Inflammatory macrophage treated with lipopolysaccharide for 1 hour (primary cell): ENCODE measurements at regions not wholly inside any gene's neighbourhood (a gene's known extent, or its start where the extent isn't known, plus 50 kb on each side); places are given as distances from the start of the nearest gene placed in this dataset.
"Not testable (repeated sequence)": the region's sequence is repeated elsewhere in the genome, so short reads cannot be mapped to it uniquely, and the experiment has no call there.

Experiments used
- DNase-seq, 2 donors: peaks; one replicate each; pipeline ENCODE4 v3.0.0-alpha.2; 2020 to 2022

DNA sequence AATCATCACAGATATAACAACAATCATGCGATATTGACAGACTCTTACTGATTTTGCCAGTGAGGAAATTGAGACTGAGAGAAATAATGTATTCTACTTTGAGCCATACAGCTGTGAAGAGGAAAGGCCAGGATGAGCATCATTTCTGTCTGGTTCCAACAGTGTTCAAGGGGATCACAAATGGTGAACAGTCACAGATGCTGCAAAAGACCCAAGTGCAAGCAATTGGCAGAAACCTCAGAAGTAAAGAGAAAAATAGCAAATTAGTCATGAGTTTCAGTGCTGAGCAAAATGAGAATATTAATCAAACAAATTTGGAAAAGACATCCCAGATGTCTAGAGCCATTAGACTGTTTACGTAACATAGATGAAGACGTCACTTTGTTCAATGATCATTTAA, 114.1 kb downstream of the RAB38 start:
- DNase-seq, result no peak

DNA sequence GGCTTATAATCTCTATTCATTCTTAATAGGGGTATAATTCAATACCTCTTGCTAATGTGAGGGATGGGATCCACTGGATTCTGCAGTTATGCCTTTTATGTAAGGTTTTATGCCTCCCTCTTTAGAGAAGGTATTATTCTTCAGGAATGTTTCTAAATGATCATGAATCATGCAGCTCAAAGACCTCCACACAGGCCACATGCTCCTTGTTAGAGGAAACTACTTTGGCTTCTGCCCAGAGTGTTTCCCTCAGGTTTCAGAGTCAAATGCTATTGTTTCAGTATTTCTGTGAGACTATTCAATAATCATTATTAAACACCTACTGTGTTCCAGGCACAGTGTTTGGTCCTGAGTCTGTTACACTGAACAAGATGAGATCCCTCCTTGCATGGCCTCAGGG, 115.9 kb downstream of the RAB38 start:
- no peak for DNase-seq

DNA sequence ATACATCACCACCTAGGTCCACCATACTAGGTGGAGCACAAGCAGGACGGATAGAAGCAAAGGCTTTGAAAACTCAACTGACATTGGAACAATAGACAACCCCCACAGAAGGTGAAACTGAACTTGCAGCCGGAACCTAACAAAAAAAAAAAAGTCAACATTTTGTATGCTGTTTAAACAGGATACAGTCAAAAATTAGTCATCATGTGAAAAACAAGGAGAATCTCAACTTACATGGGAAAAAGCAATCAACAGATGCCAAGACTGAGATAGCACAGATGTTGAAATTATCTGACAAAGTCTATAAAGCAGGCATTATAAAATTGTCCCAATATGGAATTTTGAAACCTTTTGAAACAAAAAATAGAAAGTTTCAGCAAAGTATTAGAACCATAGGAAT, 123.8 kb downstream of the RAB38 start:
- no peak for DNase-seq

DNA sequence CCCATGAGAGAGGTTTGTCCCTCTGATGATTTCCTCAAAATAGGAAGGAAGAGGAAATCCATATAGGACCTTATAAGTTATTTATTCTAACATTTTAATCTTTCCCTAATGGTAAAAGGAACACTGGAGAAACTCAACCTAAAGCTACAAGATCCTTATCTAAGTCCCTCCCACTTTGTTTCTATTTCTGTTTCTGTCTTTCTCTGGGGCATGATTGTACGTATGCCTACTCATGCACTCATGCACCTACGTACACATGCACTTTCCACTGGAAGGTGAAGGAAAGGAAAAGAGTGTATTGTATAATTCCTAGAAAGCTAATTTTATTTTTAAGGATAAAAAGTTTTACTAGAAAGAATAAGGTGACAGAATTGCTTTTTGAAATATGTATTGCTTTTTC, 125.0 kb downstream of the RAB38 start:
- no peak for DNase-seq

DNA sequence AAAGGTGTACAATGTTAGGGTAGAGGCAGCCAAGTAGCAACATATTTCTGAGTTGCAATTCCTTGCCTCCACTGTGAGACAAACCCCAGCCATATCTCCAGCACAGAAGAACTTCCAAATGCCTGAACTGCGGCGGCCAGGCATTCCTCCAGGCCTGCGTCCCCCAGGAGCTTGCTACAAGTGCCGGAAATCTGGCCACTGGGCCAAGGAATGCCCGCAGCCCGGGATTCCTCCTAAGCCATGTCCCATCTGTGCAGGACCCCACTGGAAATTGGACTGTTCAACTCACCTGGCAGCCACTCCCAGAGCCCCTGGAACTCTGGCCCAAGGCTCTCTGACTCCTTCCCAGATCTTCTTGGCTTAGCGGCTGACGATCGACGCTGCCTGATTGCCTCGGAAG, 130.0 kb downstream of the RAB38 start:
- DNase-seq, result not testable (repeated sequence)

DNA sequence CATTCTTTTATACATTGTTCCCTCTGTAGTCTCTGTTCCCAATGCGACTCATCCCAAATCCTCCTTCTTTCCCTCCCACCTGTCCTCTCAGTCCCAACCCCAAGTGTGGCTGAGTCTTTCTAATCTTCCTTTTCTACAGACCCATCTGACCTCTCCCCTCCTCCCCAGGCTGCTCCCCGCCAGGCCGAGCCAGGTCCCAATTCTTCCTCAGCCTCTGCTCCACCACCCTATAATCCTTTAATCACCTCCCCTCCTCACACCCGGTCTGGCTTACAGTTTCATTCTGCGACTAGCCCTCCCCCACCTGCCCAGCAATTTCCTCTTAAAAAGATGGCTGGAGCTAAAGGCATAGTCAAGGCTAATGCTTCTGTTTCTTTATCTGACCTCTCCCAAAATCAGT, 130.6 kb downstream of the RAB38 start:
- not testable (repeated sequence) for DNase-seq

DNA sequence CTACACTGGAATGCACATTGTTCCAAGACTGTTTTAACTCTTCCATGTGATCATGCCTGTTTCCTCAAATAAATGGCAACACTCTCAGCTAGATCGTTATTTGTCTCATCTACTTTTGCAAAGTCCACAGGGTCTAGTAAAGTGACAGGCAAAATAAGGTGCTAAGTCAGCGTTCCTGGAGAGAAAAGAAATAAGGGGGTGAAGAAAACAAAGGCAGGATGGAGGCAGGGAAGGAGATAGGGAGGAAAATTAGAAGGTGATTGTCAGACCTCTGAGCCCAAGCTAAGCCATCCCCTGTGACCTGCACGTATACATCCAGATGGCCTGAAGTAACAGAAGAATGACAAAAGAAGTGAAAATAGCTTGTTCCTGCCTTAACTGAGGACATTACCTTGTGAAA, 132.1 kb downstream of the RAB38 start:
- DNase-seq, result no peak

DNA sequence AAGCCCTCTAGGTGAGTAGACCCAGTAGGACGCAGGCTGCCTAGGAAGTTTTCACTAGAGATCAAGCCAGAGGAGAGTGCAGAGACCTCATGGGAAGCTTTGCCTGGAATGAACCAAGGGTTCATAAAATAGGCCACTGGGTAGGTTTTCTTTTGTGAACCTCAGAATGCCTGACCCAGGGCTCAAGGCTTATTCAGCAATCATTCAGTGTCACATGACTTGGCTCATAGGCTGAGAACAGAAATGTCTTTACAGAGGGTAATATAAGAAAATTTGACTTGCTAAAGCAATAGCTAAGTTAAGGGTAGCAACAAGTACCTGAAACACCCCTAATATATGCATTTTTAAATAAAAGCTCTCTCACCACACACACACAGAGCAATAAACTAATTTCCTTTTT, 132.6 kb downstream of the RAB38 start:
- DNase-seq, result no peak

DNA sequence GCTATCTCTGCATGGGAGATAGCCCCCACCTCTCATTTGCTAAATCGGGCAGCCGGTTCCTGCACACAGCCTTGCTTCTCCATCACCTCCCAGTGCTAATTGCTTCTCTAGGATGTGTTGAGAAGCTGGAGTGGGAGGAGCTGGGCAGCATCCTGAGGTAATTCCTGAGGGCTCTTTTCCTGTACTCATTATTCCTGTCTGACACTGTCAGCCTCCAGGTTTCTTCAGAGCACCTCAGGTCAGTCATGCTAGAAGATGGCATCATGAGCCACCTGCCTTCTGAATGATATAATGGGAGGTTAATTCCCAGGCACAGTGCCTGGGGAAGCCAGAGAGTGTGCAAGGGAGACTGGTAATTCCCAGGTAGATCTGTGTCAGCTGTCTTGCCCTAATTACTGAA, 133.0 kb downstream of the RAB38 start:
- no peak for DNase-seq

DNA sequence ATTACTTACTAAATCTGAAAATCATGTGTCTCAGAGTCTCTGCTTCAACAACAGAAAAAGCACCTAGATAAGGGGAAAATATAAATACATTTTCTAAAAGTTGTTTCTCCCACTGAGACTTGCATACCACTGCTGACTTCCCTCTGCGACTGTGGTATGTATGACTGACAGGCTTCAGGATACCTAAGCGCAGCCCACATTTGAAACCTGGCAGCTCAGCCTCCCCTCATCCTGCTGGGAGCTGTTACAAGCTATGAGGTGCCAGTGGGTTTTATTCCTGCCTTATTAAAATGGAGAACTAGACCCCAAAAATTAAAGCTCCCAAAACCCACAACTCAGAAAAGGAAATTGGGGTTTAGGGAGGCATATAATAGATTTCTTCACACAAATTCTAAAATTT, 133.6 kb downstream of the RAB38 start:
- no peak for DNase-seq

DNA sequence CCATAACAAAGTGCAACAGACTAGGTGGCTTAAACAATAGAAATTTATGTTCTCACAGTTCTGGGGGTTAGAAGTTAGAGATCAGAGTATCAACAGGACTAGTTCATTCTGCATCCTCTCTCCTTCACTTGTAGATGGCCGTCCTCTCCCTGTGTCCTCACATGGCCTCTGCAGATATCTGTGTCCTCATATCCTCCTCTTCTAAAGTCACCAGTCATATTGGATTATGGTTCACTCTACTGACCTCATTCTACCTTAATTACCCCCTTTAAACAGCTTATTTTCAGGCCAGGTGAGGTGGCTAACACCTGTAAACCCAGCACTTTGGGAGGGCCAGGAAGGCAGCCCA, 135.1 kb downstream of the RAB38 start:
- DNase-seq, result no peak

DNA sequence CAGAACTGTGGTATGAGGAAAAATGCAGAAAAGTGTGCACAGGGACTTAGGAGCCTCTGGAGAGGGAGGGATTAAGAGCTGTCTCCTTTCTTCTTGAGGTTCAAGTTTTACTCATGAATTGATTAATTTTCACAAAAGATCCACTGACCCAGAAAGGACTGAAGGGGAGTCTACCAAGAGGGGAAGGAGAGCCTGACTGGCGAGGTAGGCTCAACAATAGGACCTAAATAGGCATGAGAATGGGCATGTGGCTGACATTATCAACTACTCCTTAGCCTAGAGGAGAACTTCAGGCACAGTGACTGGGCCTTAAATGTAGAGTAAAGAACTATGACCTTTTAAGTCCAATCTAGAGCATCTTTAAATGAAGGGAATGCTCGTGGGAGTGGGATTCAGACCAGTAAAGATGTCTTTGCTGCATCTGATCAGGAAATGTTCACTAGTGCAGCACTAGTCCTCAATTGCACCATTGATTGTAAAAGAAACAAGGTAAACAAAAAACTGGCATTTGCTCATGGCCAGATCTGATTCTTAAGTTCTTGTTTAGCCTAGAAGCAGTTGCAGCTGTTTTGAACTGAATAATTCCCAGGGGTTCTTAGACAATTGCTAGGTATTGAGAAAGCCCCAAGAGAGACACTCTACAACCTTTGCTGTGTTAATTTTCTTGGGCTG, 135.6 kb downstream of the RAB38 start:
- no peak for DNase-seq

DNA sequence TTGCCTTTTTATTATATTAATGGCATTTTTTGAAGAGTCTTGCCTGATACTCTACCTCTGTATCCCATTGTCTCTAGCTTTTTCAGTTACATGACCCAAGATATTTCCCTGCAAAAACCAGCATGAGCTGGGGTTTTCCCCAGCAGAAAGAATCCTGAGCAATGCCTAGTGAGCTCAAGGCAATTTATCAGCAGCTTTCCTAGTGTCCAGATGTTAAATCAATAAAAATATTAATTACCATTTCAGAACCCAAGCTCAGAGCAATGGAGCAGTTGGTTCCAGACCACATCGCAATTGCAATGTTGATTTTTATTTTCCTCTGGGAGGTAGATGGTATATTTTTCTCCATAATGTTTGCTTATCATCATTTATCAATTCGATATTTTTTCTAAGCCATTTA, 137.2 kb downstream of the RAB38 start:
- DNase-seq, result no peak

DNA sequence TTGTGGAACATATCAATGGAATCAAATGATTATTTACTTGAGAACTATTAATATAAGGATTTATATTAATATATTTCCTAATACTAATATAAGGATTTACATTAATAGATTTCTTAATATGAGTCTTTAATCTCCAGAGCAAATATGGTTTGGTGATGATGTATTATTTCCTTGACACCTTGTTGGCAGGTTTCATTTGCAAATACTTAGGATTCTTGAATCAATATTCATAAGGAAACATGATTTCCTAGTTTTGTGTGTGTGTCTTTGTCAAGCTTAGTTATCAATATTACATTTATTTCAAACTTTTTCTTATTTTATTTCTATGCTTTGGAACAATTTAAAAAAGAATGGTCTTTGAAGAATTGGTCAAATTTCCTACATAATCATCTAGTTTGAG, 138.5 kb downstream of the RAB38 start:
- DNase-seq, result no peak

DNA sequence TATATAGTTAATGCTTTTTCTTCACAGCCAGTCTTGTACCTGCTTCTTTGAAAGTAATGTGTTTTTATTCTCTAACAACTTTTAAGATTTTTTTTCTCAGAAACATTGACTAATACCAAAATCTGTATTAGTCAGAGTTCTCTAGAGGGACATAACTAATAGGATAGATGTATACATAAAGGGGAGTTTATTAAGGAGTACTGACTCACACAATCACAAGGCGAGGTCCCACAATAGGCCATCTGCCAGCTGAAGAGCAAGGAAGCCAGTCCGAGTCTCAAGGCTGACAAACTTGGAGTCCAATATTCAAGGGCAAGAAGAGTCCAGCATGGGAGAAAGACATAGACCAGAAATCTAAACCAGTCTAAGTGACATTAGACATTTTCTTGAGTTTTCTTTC, 140.0 kb downstream of the RAB38 start:
- no peak for DNase-seq

DNA sequence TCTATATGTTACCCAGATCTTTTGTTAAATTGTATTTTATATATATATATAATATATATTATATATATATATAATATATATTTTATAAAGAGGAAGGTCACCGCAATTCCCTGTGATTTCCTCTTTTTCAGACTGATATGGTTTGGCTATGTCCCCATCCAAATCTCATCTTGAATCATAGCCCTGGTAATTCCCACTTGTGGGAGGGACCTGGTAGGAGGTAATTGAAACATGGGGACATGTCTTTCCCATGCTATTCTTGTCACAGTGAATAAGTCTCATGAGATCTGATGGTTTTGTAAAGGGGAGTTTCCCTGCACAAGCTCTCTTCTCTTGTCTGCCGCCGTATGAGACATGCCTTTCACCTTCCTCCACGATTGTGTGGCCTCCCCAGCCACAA, 157.6 kb downstream of the RAB38 start:
- DNase-seq, result peak; percentile 55 to 75

DNA sequence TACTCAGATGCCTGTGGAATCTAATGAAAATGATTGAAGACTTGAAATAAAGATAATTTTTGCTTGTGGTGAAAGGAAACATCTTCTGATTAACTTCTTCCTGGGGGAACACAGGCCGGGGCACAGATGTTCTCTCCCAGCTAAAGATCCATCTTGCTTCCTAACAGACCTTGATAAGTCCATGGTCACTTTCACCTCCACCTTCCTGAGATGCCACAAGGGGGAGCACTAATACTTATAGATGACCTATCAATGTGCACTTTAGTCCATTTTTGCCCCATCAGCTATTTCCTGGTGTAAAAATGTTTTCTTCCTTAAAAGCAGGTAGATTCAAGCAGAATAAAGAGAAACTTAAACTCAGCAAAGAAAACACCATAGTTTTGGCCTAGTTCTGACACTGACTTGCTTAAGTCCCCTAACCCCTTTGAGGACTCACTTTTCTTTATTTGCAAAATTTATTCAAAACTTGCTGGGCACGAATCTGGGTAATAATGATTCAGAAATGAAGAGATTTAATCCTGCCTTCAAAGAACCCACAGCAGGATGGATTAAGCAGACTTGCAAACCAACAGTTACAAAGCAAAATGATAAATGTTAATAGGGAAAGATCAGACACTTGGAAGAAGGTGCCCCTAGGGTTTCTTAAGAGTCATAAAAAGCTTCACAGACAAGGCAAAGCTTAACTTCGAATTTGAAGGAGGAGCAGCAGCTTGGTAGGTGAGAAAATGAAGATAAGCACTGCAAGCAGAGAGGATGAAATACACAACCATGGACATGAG, 158.7 kb downstream of the RAB38 start:
- peak; percentile 67 to 92 for DNase-seq

DNA sequence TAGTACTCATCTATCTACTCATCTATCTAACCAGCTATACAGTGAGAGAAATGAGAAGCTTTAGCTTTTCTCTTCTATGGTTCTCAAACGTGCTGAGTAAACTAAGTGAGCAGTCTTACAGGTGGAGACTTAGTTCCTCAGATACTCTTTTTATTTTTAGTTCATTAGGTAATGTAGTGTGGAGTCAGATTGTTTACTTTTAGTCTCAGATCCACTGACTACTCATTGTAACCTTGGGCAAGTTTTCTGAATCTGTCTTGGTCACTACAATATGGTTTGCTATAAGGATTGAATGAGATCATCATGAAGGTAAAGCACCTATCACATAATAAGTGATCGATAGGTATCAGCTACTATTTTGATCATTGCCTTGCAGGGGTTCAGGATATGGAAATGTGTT, 160.1 kb downstream of the RAB38 start:
- DNase-seq, result no peak

DNA sequence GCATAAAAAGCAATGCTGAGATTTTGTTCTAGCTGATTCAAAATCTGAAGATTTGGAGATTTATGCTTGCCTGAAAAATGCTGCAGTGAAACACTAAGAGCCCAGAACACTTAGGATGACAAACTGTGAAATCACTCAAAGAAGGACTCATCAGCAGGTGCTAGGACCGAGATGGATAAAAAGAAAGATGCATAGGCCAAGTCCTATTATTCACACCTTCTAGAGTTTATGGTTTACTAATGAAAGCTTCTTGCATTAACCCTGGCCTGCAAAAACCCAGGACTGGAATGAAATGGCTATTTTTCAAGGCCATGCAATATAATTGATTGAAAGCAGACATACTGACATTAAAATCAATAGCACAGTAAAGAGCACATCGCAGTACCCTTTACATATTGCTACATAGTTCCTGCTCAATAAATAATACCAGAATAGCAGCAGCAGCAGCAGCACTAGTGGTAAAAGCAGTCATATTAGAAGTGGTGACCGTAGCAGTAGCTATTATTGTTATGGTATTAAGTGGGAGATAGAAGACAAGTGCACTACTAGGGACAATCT, 161.7 kb downstream of the RAB38 start:
- DNase-seq, result no peak

DNA sequence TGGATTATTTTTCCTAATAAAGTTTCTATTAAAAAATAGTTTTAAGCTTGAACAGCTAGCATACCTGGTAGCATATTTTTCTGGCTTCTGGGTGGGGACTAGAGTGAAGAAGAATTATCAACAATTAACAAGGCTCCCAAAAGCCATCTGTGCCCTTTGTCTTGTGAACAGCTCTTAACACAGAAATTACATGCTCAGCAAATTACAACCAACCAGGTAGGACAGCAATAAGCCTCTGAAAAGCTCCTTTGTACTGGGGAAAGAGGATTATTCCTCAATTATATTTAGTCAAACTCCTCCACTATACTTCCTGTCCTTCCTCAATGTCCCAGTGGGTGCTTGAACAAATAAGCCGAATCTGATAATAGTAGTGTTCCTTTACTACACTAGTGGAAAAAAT, 162.8 kb downstream of the RAB38 start:
- DNase-seq, result no peak

DNA sequence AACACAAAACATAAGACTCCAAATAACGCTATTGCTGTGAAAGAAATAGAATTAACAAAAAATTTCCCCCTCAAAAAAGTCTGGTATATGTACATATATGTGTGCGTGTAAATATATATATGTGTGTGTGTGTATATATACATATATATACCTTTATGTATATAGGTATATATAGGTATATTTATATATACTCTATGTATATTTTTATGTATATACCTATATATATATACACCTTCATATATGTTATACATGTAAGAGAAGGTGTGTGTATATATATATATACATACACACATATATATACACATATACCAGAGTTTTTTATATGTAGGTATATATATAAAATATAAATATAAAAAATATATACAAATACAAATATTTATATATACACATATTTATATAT, 199.2 kb downstream of the RAB38 start:
- no peak for DNase-seq

DNA sequence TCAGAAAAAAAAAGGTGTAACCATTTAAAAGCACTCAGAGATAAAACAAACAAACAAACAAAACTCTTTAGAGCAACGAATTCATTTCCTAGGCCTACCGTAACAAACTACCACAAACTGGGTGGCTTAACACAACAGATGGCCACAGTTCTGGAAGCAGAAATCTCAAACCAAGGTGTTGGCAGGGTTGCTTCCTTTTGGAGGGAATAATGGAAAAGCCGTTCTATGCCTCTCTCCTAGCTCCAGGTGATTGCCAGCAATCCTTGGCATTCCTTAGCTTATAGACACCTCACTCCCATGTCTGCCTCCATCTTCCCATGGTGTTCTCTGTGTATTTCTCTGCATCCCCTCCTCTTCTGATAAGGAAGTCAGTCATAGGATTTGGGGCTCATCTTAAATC, 200.4 kb downstream of the RAB38 start:
- no peak for DNase-seq

DNA sequence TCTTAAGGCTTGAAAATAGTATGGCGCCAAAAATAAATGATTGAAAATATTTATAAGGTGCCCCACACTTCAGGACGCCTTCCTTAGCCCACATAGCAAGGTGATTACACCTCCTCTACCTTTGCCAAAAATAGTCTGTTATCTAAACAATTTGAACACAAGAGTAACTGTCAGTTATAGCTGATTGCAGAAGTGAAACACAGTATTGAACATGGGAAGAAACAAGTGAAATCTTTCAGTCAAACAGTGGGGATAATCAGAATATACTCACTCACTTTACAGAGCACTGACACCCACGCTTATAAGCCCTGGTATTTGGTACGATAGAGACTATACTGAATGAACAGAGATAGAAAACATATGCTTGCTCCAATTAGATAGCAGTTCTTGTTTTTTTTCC, 203.1 kb downstream of the RAB38 start:
- DNase-seq, result no peak

DNA sequence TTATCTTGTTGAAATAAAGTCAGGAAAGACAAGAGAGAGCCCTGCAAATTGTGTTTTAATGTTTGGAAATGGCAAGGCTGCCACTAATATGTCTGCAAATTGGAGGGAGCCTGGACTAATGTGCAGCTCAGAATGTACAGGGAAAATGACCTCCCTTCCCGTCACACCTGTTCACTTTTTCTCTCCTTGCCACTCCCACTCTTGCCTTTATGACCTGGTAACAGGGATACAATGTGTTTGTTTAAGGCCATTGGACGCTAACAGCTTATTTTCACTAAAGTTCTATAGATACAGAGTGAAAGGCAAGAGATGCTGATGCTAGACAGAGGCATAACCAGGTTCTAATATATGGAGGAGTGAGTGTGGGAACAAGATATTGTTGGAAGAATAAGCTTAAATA, 203.9 kb downstream of the RAB38 start:
- DNase-seq, result no peak

DNA sequence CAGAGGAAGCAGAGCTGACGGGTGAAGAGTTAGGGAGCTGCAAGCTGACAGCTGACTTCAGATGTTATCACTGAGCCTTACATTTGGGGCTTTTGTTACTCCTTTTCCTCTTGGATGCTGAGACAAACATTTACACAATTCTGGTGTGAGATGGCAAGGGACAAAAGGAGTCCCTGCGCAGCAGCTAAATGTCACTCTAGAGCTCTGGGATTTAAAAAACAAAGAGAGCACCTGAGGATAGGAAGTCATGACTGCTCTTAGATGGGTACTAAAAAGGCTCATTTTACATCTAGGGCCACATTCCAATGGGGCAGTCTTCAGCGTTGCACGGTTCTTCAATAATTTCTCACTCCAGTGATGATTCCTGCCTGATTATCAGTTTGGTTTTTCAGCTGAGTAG, 204.5 kb downstream of the RAB38 start:
- DNase-seq, result no peak
